Trophoblast cell (in vitro differentiated cells and primary cell): ENCODE measurements at regions not wholly inside any gene's neighbourhood (a gene's known extent, or its start where the extent isn't known, plus 50 kb on each side); places are given as distances from the start of the nearest gene placed in this dataset.
A peak's percentile ranks its signal among the peaks of the same experiment; 100 is the strongest.

Experiments used
- DNase-seq, 2 donors: peaks; one replicate each; pipeline ENCODE4 v3.0.0-alpha.2; 2016
- H2AFZ ChIP-seq: 2 replicates; pipeline ENCODE4 v1.6.1; 2013; ENCODE audit warnings: low read length, moderate library complexity, mild to moderate bottlenecking; ENCODE audit not compliant: insufficient read depth, poor library complexity
- H2AK5ac ChIP-seq: 2 replicates; pipeline ENCODE4 v1.6.1; 2013; ENCODE audit warnings: mild to moderate bottlenecking, low read length
- H2BK120ac ChIP-seq: 2 replicates; pipeline ENCODE4 v1.6.1; 2013; ENCODE audit warnings: low read length, mild to moderate bottlenecking, moderate library complexity; ENCODE audit not compliant: insufficient read depth, poor library complexity
- H2BK12ac ChIP-seq: 2 replicates; pipeline ENCODE4 v1.6.1; 2013; ENCODE audit warnings: mild to moderate bottlenecking, low read length, moderate library complexity
- H2BK5ac ChIP-seq: 2 replicates; pipeline ENCODE4 v1.6.1; 2013; ENCODE audit warnings: low read length, low read depth, moderate library complexity, mild to moderate bottlenecking; ENCODE audit not compliant: poor library complexity
- H3K14ac ChIP-seq: 2 replicates; pipeline ENCODE4 v1.6.1; 2013; ENCODE audit warnings: mild to moderate bottlenecking, low read length
- H3K18ac ChIP-seq: 2 replicates; pipeline ENCODE4 v1.6.1; 2013; ENCODE audit warnings: mild to moderate bottlenecking, low read length
- H3K23ac ChIP-seq: 2 replicates; pipeline ENCODE4 v1.6.1; 2013; ENCODE audit warnings: low read length
- H3K27ac ChIP-seq: 2 replicates; pipeline ENCODE4 v1.5.1; 2013; ENCODE audit warnings: low read depth, mild to moderate bottlenecking, inconsistent platforms, low read length, moderate library complexity
- H3K27me3 ChIP-seq: 2 replicates; pipeline ENCODE4 v1.6.1; 2013; ENCODE audit warnings: inconsistent platforms, mild to moderate bottlenecking, low read length, moderate library complexity; ENCODE audit not compliant: insufficient read depth
- H3K36me3 ChIP-seq, 2 experiments: 1 replicate in 1 of 2; 2 replicates in 1 of 2; pipeline ENCODE4 v1.6.1; 2013; ENCODE audit warnings: low read length in 2 of 2, mild to moderate bottlenecking in 2 of 2, moderate library complexity in 1 of 2; ENCODE audit not compliant: insufficient read depth in 2 of 2, control insufficient read depth in 1 of 2
- H3K4ac ChIP-seq: 2 replicates; pipeline ENCODE4 v1.6.1; 2013; ENCODE audit warnings: low read depth, mild to moderate bottlenecking, low read length, moderate library complexity
- H3K4me1 ChIP-seq, 2 experiments: 1 replicate in 1 of 2; 2 replicates in 1 of 2; pipeline ENCODE4 v1.6.1; 2013; ENCODE audit warnings: low read length in 2 of 2, mild to moderate bottlenecking in 2 of 2, moderate library complexity in 1 of 2; ENCODE audit not compliant: insufficient read depth in 2 of 2, control insufficient read depth in 1 of 2
- H3K4me2 ChIP-seq: 2 replicates; pipeline ENCODE4 v1.6.1; 2013; ENCODE audit warnings: inconsistent platforms, mild to moderate bottlenecking, low read length, moderate library complexity
- H3K4me3 ChIP-seq: 2 replicates; pipeline ENCODE4 v1.5.1; 2013; ENCODE audit warnings: mild to moderate bottlenecking, low read depth, low read length, inconsistent platforms
- H3K79me1 ChIP-seq: one replicate; pipeline ENCODE4 v1.6.1; 2013; ENCODE audit warnings: low read length
- H3K79me2 ChIP-seq: 2 replicates; pipeline ENCODE4 v1.6.1; 2013; ENCODE audit warnings: low read length, mild to moderate bottlenecking; ENCODE audit not compliant: control insufficient read depth, insufficient read depth, poor library complexity
- H3K9ac ChIP-seq: 2 replicates; pipeline ENCODE4 v1.6.1; 2013; ENCODE audit warnings: mild to moderate bottlenecking, low read length
- H3K9me3 ChIP-seq: 2 replicates; pipeline ENCODE4 v1.6.1; 2013; ENCODE audit warnings: low read depth, mild to moderate bottlenecking, control low read depth, inconsistent platforms, low read length; ENCODE audit not compliant: insufficient read depth
- H4K12ac ChIP-seq: 2 replicates; pipeline ENCODE4 v1.6.1; 2013; ENCODE audit warnings: low read depth, mild to moderate bottlenecking, low read length, moderate library complexity
- H4K8ac ChIP-seq: 2 replicates; pipeline ENCODE4 v1.6.1; 2013; ENCODE audit warnings: low read depth, mild to moderate bottlenecking, low read length, moderate library complexity
- H4K91ac ChIP-seq: one replicate; pipeline ENCODE4 v1.6.1; 2013; ENCODE audit warnings: low read depth, mild to moderate bottlenecking, low read length, moderate library complexity
- WGBS: extraction: QIAGEN DNeasy Blood & Tissue Kit; methylation state at CpG from one replicate; pipeline ENCODE4 v1.1.7; 2013; ENCODE audit warnings: missing lambda C conversion rate; ENCODE audit not compliant: insufficient read length, insufficient coverage; ENCODE audit errors: extremely low coverage; 5-methylcytosine and 5-hydroxymethylcytosine counted together

DNA sequence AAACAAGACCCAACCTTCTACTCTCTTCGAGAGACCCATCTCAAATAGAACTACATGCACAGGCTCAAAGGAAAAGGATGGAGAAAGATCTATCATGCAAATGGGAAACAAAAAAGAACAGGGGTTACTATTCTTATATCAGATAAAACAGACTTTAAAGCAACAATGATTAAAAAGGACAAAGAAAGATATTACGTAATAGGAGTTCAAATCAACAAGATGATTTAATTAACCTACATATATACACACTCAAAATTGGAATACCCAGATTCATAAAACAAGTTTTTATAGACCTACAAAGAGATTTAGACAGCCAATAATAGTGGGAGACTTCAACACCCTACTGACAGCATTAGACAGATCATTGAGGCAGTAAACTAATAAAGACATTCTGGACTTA lies 536.6 kb upstream of the RAG2 start:
- no peak overlapping the region for H3K27ac ChIP-seq
- no peak overlapping the region for H4K8ac ChIP-seq
- H3K4me1 ChIP-seq: no peaks in the 10 kb centered on the region
- H3K18ac ChIP-seq: no peak overlapping the region
- H3K23ac ChIP-seq: no peak overlapping the region
- H4K12ac ChIP-seq: no peak overlapping the region
- H3K9me3 ChIP-seq: peaks cover 5% of the 10 kb centered on the region
- H3K9ac ChIP-seq: no peak overlapping the region
- H3K27me3 ChIP-seq: no peaks in the 10 kb centered on the region
- no peak overlapping the region for H2AFZ ChIP-seq
- no peaks in the 10 kb centered on the region for H3K79me1 ChIP-seq
- H3K14ac ChIP-seq: no peak overlapping the region
- H3K36me3 ChIP-seq: peaks cover 0 to 4% of the 10 kb centered on the region in 2 experiments
- WGBS: no CpG with 5 or more reads among the region's 2 CpGs
- no peak overlapping the region for H2AK5ac ChIP-seq
- H3K4me2 ChIP-seq: no peak overlapping the region
- no peak overlapping the region for H4K91ac ChIP-seq
- H2BK120ac ChIP-seq: no peak overlapping the region
- H3K79me2 ChIP-seq: no peaks in the 10 kb centered on the region
- H2BK12ac ChIP-seq: no peak overlapping the region
- H2BK5ac ChIP-seq: no peak overlapping the region
- no peak for DNase-seq
- H3K4ac ChIP-seq: no peak overlapping the region
- H3K4me3 ChIP-seq: no peak overlapping the region

DNA sequence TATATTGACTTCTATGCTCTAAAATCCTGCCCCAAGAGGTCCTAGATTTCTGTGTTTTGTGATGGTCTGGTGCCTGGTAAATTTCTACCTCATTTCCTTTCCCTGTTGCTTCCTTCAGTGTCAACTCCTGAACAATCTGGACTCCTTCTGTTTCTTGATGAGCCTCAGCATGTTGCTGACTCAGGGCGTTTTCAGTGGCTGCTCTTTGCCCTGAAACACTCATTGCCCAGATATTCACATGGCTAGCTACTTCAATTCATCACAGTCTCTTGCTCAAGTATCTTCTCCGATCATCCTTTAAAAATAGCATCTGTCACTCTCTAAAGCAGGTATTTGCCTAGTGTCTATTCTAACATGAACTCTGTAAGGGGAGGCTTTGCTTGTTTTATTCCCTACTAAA lies 526.3 kb upstream of the RAG2 start:
- Histone ChIP-seq H3K27me3 (no peaks in the 10 kb centered on the region), H2AFZ (no peak overlapping the region), H2AK5ac (no peak overlapping the region), H2BK120ac (no peak overlapping the region), H3K9me3 (no peaks in the 10 kb centered on the region), H2BK5ac (no peak overlapping the region), H3K18ac (no peak overlapping the region), H3K4me1 (no peaks in the 10 kb centered on the region), H3K9ac (no peak overlapping the region), H3K23ac (no peak overlapping the region), H4K12ac (no peak overlapping the region), H3K79me1 (no peaks in the 10 kb centered on the region), H3K79me2 (no peaks in the 10 kb centered on the region), H3K4ac (no peak overlapping the region), H3K36me3 (no peaks in the 10 kb centered on the region), H4K8ac (no peak overlapping the region), H3K14ac (no peak overlapping the region), H4K91ac (no peak overlapping the region), H3K4me2 (no peak overlapping the region), H2BK12ac (no peak overlapping the region), H3K4me3 (no peak overlapping the region), H3K27ac (no peak overlapping the region)
- no CpG with 5 or more reads among the region's 2 CpGs for WGBS
- DNase-seq: no peak

DNA sequence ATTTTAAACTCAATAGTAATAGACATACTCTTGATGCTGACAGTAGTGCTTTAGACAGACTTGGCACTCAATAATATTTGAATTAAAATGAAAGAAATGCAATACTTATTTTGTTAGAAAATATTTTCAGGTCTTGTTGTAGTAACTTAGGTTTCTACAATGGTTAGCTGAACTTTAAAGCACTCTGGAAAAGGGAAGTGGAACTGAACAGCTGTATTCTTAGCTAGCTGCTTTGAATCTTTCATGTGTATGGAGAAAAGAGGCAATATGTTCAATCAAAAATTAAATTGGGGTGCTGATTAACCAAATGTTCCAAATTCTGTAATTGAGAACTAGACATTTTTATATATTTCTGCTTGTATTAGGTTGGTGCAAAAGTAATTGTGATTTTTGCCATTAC lies 517.9 kb upstream of the RAG2 start:
- no peak overlapping the region for H2AK5ac ChIP-seq
- no peak overlapping the region for H4K12ac ChIP-seq
- no peak overlapping the region for H3K14ac ChIP-seq
- no peak overlapping the region for H3K23ac ChIP-seq
- no peak overlapping the region for H3K4me3 ChIP-seq
- H3K9me3 ChIP-seq: no peaks in the 10 kb centered on the region
- no peak overlapping the region for H3K18ac ChIP-seq
- no peak for DNase-seq
- H3K4me1 ChIP-seq: peaks cover under 1 to 3% of the 10 kb centered on the region in 2 experiments
- H2BK5ac ChIP-seq: no peak overlapping the region
- no peaks in the 10 kb centered on the region for H3K79me1 ChIP-seq
- no peak overlapping the region for H3K9ac ChIP-seq
- H3K36me3 ChIP-seq: no peaks in the 10 kb centered on the region
- no peak overlapping the region for H2BK120ac ChIP-seq
- H3K79me2 ChIP-seq: no peaks in the 10 kb centered on the region
- H3K4ac ChIP-seq: no peak overlapping the region
- H3K4me2 ChIP-seq: no peak overlapping the region
- no peak overlapping the region for H2AFZ ChIP-seq
- H4K91ac ChIP-seq: no peak overlapping the region
- H3K27me3 ChIP-seq: no peaks in the 10 kb centered on the region
- H4K8ac ChIP-seq: no peak overlapping the region
- no peak overlapping the region for H3K27ac ChIP-seq
- no peak overlapping the region for H2BK12ac ChIP-seq

DNA sequence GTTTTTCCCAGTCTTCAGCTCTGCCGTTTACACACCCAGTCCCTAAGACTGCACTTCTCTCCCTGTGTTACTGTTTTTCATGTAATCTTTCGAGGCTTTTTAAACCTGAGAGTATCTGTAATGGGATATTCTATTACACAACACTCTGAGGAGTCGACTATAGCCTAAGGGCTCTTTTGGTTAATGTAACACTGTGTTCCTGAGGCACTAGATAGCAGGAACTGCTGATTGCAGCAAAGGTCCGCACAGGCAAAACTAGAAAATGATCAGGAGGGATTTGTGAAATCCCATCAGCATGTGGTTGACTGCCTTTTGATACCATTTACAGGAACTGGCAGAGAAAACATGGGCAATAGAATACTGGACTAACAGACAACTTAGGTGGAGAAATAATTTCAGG lies 512.3 kb upstream of the RAG2 start:
- Histone ChIP-seq H2BK12ac (no peak overlapping the region), H2BK5ac (peak overlapping the region; percentile 72), H3K4me3 (no peak overlapping the region), H3K79me1 (peaks cover 6% of the 10 kb centered on the region), H3K79me2 (no peaks in the 10 kb centered on the region), H3K4me1 (peaks cover 7 to 12% of the 10 kb centered on the region in 2 experiments), H3K27ac (peak overlapping the region; percentile 58), H4K8ac (no peak overlapping the region), H3K9me3 (no peaks in the 10 kb centered on the region), H3K4ac (no peak overlapping the region), H4K91ac (no peak overlapping the region), H2AK5ac (no peak overlapping the region), H3K23ac (no peak overlapping the region), H3K36me3 (no peaks in the 10 kb centered on the region), H3K9ac (no peak overlapping the region), H2AFZ (no peak overlapping the region), H3K14ac (no peak overlapping the region), H3K4me2 (no peak overlapping the region), H3K18ac (no peak overlapping the region), H2BK120ac (no peak overlapping the region), H3K27me3 (no peaks in the 10 kb centered on the region), H4K12ac (no peak overlapping the region)
- DNase-seq: peak in 1 of 2 donors; percentile 66
- WGBS: no CpG with 5 or more reads among the region's 4 CpGs

DNA sequence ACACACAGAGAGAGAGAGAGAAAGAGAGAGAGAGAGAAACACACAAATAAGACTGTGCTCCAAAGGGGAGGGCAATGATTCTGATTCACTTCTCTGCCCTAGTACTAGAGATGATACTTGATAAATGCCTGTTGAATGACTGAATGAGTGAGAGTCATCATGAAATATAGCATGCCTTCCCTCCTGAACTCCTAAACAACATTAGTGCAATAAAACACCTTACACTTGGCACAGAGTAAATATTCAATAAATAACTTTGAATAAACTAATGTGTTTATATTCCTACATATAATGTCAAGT lies 511.2 kb upstream of the RAG2 start:
- Histone ChIP-seq H3K9ac (no peak overlapping the region), H3K4me3 (no peak overlapping the region), H2BK120ac (no peak overlapping the region), H3K9me3 (no peaks in the 10 kb centered on the region), H2BK12ac (no peak overlapping the region), H4K12ac (no peak overlapping the region), H3K79me1 (peaks cover 6% of the 10 kb centered on the region), H3K4ac (no peak overlapping the region), H3K79me2 (no peaks in the 10 kb centered on the region), H3K18ac (no peak overlapping the region), H2BK5ac (no peak overlapping the region), H3K27ac (peak overlapping the region; percentile 62), H3K4me1 (peaks cover 7 to 9% of the 10 kb centered on the region in 2 experiments), H3K36me3 (no peaks in the 10 kb centered on the region), H4K91ac (no peak overlapping the region), H2AK5ac (no peak overlapping the region), H3K4me2 (no peak overlapping the region), H3K14ac (no peak overlapping the region), H4K8ac (no peak overlapping the region), H2AFZ (peak overlapping the region; percentile 47), H3K27me3 (no peaks in the 10 kb centered on the region), H3K23ac (no peak overlapping the region)
- no peak for DNase-seq
